ENCODE measurements at regions not wholly inside any gene's neighbourhood (a gene's known extent, or its start where the extent isn't known, plus 50 kb on each side); places are given as distances from the start of the nearest gene placed in this dataset.

DNA sequence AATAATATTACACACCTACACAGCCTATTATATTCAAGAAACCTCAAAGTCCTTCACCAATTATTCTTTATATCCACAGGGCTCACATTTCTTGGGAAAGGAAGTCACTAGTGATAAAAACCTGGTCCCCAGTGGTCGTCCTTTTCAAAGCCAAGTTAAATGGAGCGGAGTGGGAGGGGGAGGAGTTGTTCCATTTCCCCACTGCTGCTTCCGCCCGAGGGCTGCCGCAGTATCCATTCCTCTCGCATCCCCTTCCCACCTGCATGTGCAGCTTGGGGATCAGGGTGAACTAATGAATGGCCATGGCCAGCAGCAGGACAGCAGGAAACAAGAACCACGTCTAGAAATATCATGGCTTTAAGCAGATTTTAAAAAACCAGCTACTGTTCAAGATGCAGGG, 76.4 kb upstream of the SEMA6D start:
- TF ChIP-seq FOXP2 (optimal IDR thresholded peaks at IDR 0.05; ENCODE audit: borderline replicate concordance, extremely low read depth, extremely low read length, insufficient read depth) = no peak
- TF ChIP-seq TAF1 (IDR thresholded peaks at IDR 0.05; ENCODE audit: borderline replicate concordance, insufficient read depth, low read length) = no peak
- TF ChIP-seq, protein P1, sequence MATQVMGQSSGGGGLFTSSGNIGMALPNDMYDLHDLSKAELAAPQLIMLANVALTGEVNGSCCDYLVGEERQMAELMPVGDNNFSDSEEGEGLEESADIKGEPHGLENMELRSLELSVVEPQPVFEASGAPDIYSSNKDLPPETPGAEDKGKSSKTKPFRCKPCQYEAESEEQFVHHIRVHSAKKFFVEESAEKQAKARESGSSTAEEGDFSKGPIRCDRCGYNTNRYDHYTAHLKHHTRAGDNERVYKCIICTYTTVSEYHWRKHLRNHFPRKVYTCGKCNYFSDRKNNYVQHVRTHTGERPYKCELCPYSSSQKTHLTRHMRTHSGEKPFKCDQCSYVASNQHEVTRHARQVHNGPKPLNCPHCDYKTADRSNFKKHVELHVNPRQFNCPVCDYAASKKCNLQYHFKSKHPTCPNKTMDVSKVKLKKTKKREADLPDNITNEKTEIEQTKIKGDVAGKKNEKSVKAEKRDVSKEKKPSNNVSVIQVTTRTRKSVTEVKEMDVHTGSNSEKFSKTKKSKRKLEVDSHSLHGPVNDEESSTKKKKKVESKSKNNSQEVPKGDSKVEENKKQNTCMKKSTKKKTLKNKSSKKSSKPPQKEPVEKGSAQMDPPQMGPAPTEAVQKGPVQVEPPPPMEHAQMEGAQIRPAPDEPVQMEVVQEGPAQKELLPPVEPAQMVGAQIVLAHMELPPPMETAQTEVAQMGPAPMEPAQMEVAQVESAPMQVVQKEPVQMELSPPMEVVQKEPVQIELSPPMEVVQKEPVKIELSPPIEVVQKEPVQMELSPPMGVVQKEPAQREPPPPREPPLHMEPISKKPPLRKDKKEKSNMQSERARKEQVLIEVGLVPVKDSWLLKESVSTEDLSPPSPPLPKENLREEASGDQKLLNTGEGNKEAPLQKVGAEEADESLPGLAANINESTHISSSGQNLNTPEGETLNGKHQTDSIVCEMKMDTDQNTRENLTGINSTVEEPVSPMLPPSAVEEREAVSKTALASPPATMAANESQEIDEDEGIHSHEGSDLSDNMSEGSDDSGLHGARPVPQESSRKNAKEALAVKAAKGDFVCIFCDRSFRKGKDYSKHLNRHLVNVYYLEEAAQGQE (IDR thresholded peaks at IDR 0.05; ENCODE audit: insufficient read depth in 1 of 2, low read depth in 2 of 2, low read length in 2 of 2) = no peak
- no peak for TF ChIP-seq POLR2AphosphoS5 (IDR thresholded peaks at IDR 0.05; ENCODE audit: low read depth, low read length)
